ENCODE measurements at regions not wholly inside any gene's neighbourhood (a gene's known extent, or its start where the extent isn't known, plus 50 kb on each side); places are given as distances from the start of the nearest gene placed in this dataset.

DNA sequence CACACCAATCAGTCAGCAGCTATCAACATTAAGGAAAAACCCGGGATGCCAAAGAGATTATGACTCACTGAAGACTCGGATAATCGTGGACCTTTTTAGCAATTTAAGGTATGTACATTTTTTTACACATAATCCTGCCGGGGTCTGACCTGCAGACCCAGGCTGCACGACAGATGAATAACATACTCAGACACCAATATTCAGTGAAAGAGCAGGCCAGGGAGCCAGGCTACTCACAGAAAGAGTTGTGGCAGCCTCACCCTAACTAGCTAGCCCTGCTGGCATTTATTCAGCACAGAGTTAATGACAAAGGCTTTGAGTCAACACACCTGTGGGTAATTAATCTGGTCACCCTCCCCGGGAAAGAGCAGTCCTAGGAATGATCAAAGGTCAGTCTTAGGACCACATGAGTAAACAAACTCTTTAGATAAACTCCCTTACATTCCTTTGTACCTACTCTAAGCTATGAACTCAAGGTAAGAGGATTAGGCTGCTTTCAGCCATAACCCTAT is 727.5 kb downstream of the TBL1XR1 start:
- DNase-seq (ENCODE audit: low read depth), result no peak
- TF ChIP-seq, protein P1, sequence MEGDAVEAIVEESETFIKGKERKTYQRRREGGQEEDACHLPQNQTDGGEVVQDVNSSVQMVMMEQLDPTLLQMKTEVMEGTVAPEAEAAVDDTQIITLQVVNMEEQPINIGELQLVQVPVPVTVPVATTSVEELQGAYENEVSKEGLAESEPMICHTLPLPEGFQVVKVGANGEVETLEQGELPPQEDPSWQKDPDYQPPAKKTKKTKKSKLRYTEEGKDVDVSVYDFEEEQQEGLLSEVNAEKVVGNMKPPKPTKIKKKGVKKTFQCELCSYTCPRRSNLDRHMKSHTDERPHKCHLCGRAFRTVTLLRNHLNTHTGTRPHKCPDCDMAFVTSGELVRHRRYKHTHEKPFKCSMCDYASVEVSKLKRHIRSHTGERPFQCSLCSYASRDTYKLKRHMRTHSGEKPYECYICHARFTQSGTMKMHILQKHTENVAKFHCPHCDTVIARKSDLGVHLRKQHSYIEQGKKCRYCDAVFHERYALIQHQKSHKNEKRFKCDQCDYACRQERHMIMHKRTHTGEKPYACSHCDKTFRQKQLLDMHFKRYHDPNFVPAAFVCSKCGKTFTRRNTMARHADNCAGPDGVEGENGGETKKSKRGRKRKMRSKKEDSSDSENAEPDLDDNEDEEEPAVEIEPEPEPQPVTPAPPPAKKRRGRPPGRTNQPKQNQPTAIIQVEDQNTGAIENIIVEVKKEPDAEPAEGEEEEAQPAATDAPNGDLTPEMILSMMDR (IDR thresholded peaks at IDR 0.05; ENCODE audit: low read length, missing control alignments), result no peak
- no peak overlapping the region for H3K4me3 ChIP-seq (replicated peaks; ENCODE audit: low read depth, low read length)

DNA sequence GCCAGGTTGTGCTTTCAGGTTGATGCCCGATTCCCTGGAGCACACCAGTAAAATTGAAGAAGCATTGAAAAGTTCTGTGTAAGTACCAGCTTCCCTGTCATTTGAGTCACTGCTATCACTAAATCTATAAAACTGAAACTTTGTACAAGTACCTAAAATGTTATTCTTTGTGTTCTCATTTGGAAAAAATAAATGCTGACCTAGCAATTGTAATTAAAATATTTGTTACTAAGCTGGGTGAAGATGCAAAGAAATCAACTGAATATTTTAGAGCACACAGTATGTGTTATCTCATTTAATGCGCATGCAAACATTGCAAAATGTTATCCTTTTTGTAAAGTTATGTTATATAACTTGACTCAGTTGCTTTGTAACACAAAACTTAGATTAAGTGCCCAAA is 733.7 kb downstream of the TBL1XR1 start:
- H3K4me3 ChIP-seq (replicated peaks; ENCODE audit: low read depth, low read length), result no peak overlapping the region
- TF ChIP-seq, protein P1 (IDR thresholded peaks at IDR 0.05; ENCODE audit: low read length, missing control alignments), result no peak
- DNase-seq (ENCODE audit: low read depth), result no peak

- no peak overlapping the region for H3K4me3 ChIP-seq (replicated peaks; ENCODE audit: low read depth, low read length)
- no peak for DNase-seq (ENCODE audit: low read depth)
- TF ChIP-seq, protein P1 (IDR thresholded peaks at IDR 0.05; ENCODE audit: low read length, missing control alignments), result no peak
These were observed 749.9 kb downstream of the TBL1XR1 start for GRCh38 chr3:176447369-176447768.

DNA sequence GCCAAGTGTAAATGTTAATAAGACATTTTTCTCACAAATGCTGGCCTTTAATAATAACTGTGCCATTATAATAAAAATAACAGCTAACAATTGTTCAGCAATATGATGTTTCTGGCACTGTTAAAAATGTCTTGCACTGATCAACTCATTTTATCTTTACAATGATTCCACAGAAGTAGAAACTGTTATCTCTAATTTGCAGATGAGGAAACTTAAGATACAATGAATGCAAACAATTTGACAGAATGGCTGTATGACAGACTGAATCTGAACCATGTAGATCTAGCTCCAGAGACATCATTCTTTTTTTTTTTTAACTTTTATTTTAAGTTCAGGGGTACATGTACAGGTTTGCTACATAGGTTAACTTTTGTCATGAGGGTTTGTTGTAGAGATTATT is 755.0 kb downstream of the TBL1XR1 start:
- TF ChIP-seq, protein P1 (IDR thresholded peaks at IDR 0.05; ENCODE audit: low read length, missing control alignments), result no peak
- no peak for DNase-seq (ENCODE audit: low read depth)
- H3K4me3 ChIP-seq (replicated peaks; ENCODE audit: low read depth, low read length), result no peak overlapping the region

DNA sequence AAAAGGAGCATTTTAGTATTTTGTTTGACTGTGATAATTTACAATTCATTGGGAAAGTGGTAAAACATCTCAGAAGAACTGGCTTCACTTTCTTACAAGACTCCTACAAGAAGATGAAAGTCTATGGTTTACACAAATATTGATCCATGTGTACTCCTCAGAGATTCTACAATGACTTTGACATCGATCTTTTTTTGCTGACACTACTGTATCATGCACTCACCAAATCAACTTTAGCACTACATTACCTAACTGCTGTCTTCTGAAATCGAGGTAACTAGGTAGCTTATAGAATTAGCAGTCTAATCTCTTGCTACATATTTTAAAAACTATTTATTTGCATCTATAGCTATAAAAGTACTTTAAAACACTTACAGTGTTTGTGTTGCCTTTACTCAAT is 757.6 kb downstream of the TBL1XR1 start:
- no peak overlapping the region for H3K4me3 ChIP-seq (replicated peaks; ENCODE audit: low read depth, low read length)
- TF ChIP-seq, protein P1 (IDR thresholded peaks at IDR 0.05; ENCODE audit: low read length, missing control alignments), result no peak
- no peak for DNase-seq (ENCODE audit: low read depth)

- TF ChIP-seq, protein P1 (IDR thresholded peaks at IDR 0.05; ENCODE audit: low read length, missing control alignments), result no peak
- no peak overlapping the region for H3K4me3 ChIP-seq (replicated peaks; ENCODE audit: low read depth, low read length)
- no peak for DNase-seq (ENCODE audit: low read depth)
These were observed 765.3 kb downstream of the TBL1XR1 start for GRCh38 chr3:176431991-176432390.

GRCh38 chr3:176431038-176431418 is 766.3 kb downstream of the TBL1XR1 start:
- TF ChIP-seq, protein P1 (IDR thresholded peaks at IDR 0.05; ENCODE audit: low read length, missing control alignments), result no peak
- H3K4me3 ChIP-seq (replicated peaks; ENCODE audit: low read depth, low read length), result no peak overlapping the region
- DNase-seq (ENCODE audit: low read depth), result no peak
